Type B pancreatic cell (in vitro differentiated cells): ENCODE measurements at regions not wholly inside any gene's neighbourhood (a gene's known extent, or its start where the extent isn't known, plus 50 kb on each side); places are given as distances from the start of the nearest gene placed in this dataset.

Experiments
- DNase-seq: peaks from one replicate; pipeline ENCODE4 v3.0.0; 2021; ENCODE audit warnings: mixed read lengths; ENCODE audit not compliant: unreplicated experiment; ENCODE audit errors: extremely low spot score
- H3K27ac Mint-ChIP-seq: 2 replicates; pipeline ENCODE4 v1.8.0; 2021; ENCODE audit warnings: mild to moderate bottlenecking, mixed read lengths
- H3K27me3 Mint-ChIP-seq: 2 replicates; pipeline ENCODE4 v1.8.0; 2021; ENCODE audit warnings: mixed read lengths
- H3K36me3 Mint-ChIP-seq: 2 replicates; pipeline ENCODE4 v1.8.0; 2021; ENCODE audit warnings: mixed read lengths
- H3K4me1 Mint-ChIP-seq: one replicate; pipeline ENCODE4 v1.8.0; 2021; ENCODE audit warnings: mixed read lengths; ENCODE audit not compliant: unreplicated experiment
- H3K4me3 Mint-ChIP-seq: 2 replicates; pipeline ENCODE4 v1.8.0; 2021; ENCODE audit warnings: mild to moderate bottlenecking, mixed read lengths
- H3K9me3 Mint-ChIP-seq: 2 replicates; pipeline ENCODE4 v1.8.0; 2021; ENCODE audit warnings: mixed read lengths
- TF ChIP-seq, protein P1 (sequence below): fragments of 200-600 bp; sonication (generic); conservative IDR thresholded peaks from 2 replicates; pipeline ENCODE4 v1.5.0; 2021; ENCODE audit warnings: antibody characterized with exemption, mild to moderate bottlenecking

DNA sequence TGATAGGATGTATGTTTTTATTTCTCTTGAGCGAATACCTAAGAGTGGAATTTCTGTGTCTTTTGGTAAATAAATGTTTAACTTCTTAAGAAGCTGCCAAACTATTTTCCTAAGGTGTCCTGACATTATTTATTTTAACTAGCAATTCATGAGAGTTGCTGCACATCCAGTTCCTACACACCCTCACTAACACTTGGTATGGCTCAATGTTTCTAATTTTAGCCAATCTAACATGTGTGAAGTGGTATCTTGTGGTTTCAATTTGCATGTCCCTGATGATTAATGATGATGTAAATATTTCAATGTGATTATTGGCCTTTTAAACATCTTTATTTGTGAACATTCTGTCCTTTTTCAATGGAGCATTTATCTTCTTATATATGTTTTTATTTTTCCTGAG lies 2095.5 kb upstream of the C9orf72 start:
- H3K4me1 Mint-ChIP-seq = no peaks in the 10 kb centered on the region
- no peak overlapping the region for H3K27ac Mint-ChIP-seq
- H3K9me3 Mint-ChIP-seq = no peaks in the 10 kb centered on the region
- H3K36me3 Mint-ChIP-seq = no peaks in the 10 kb centered on the region
- no peak for DNase-seq
- TF ChIP-seq, protein P1, sequence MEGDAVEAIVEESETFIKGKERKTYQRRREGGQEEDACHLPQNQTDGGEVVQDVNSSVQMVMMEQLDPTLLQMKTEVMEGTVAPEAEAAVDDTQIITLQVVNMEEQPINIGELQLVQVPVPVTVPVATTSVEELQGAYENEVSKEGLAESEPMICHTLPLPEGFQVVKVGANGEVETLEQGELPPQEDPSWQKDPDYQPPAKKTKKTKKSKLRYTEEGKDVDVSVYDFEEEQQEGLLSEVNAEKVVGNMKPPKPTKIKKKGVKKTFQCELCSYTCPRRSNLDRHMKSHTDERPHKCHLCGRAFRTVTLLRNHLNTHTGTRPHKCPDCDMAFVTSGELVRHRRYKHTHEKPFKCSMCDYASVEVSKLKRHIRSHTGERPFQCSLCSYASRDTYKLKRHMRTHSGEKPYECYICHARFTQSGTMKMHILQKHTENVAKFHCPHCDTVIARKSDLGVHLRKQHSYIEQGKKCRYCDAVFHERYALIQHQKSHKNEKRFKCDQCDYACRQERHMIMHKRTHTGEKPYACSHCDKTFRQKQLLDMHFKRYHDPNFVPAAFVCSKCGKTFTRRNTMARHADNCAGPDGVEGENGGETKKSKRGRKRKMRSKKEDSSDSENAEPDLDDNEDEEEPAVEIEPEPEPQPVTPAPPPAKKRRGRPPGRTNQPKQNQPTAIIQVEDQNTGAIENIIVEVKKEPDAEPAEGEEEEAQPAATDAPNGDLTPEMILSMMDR = no peak
- H3K27me3 Mint-ChIP-seq = no peaks in the 10 kb centered on the region
- no peak overlapping the region for H3K4me3 Mint-ChIP-seq

DNA sequence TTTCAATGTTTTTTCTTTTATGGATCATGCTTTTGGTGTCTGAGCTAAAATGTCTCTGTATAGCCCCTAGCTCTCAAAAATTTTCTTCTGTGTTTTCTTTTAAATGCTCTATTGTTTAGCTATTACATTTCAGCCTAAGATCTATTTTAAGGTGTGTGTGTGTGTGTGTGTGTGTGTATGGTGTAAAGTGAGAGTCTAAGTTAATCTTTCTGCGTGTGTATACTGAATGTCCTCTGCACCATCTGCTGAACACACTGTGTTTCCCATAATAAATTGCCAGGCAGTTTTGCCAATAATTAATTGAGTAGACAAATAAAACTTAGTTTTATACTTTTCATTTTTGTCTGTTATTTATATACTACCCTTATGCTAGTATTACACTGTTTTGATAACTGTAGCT lies 2096.3 kb upstream of the C9orf72 start:
- no peaks in the 10 kb centered on the region for H3K4me1 Mint-ChIP-seq
- no peaks in the 10 kb centered on the region for H3K27me3 Mint-ChIP-seq
- no peak overlapping the region for H3K4me3 Mint-ChIP-seq
- TF ChIP-seq, protein P1 = no peak
- H3K36me3 Mint-ChIP-seq = no peaks in the 10 kb centered on the region
- no peak overlapping the region for H3K27ac Mint-ChIP-seq
- H3K9me3 Mint-ChIP-seq = no peaks in the 10 kb centered on the region
- no peak for DNase-seq

DNA sequence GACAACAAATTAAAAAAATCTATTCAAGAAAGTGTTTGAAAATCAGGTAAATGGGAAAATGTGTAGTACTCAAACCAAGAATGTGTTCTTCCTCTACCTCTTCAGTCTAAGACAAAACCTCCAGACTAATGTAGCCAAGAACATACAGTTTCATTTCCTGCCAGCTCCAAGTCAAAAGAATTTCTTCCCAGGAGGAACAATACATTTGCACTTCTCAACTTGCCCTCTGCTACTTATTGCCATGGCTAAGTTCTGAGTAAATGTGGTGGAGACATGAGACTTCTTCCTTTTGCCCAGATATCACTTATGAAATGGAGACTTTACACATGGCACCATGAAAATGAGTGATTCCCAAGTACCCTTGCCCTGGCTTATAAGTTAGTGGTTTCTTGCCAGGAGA lies 2112.2 kb upstream of the C9orf72 start:
- H3K36me3 Mint-ChIP-seq = no peaks in the 10 kb centered on the region
- no peaks in the 10 kb centered on the region for H3K27me3 Mint-ChIP-seq

GRCh38 chr9:29691145-29691544 lies 2117.9 kb upstream of the C9orf72 start:
- Mint-ChIP-seq H3K9me3 (no peaks in the 10 kb centered on the region), H3K36me3 (no peaks in the 10 kb centered on the region), H3K4me3 (no peak overlapping the region), H3K4me1 (no peaks in the 10 kb centered on the region), H3K27me3 (no peaks in the 10 kb centered on the region), H3K27ac (no peak overlapping the region)
- TF ChIP-seq, protein P1 = no peak
- no peak for DNase-seq

More for the DNA sequence above, 2112.2 kb upstream of the C9orf72 start:
- no peaks in the 10 kb centered on the region for H3K9me3 Mint-ChIP-seq
- TF ChIP-seq, protein P1 = no peak
- H3K4me1 Mint-ChIP-seq = peaks cover 6% of the 10 kb centered on the region
- H3K27ac Mint-ChIP-seq = no peak overlapping the region
- no peak overlapping the region for H3K4me3 Mint-ChIP-seq
- no peak for DNase-seq

- TF ChIP-seq, protein P1 = peak; percentile 69
- Mint-ChIP-seq H3K9me3 (no peaks in the 10 kb centered on the region), H3K27ac (no peak overlapping the region), H3K4me3 (no peak overlapping the region), H3K36me3 (no peaks in the 10 kb centered on the region), H3K4me1 (no peaks in the 10 kb centered on the region), H3K27me3 (no peaks in the 10 kb centered on the region)
- DNase-seq = no peak
These were observed 2118.6 kb upstream of the C9orf72 start for GRCh38 chr9:29691758-29692407.

- no peak for DNase-seq
- H3K27me3 Mint-ChIP-seq = no peaks in the 10 kb centered on the region
- no peaks in the 10 kb centered on the region for H3K9me3 Mint-ChIP-seq
- H3K4me3 Mint-ChIP-seq = no peak overlapping the region
- H3K4me1 Mint-ChIP-seq = no peaks in the 10 kb centered on the region
- TF ChIP-seq, protein P1 = no peak
- no peaks in the 10 kb centered on the region for H3K36me3 Mint-ChIP-seq
- H3K27ac Mint-ChIP-seq = no peak overlapping the region
These were observed 2123.7 kb upstream of the C9orf72 start for GRCh38 chr9:29697011-29697410.
